Activated T-helper 1 cell treated with anti-CD3 and anti-CD28 coated beads, Interleukin-12 subunit alpha, Interleukin-12 subunit beta, Interleukin-2, Interleukin-4 antibody, amounts not matched to agents 30 ng/mL and 10 ng/mL and 1 ng/mL, durations not matched to agents 14 hours and 24 hours and 36 hours (primary cell): ENCODE measurements at regions not wholly inside any gene's neighbourhood (a gene's known extent, or its start where the extent isn't known, plus 50 kb on each side); places are given as distances from the start of the nearest gene placed in this dataset.

Source experiments
- DNase-seq: peaks from one replicate; pipeline ENCODE4 v3.0.0; 2021; ENCODE audit warnings: low spot score
- H3K27ac Mint-ChIP-seq: one replicate; pipeline ENCODE4 v1.8.0; 2021; ENCODE audit warnings: mild to moderate bottlenecking, mixed read lengths
- H3K27me3 Mint-ChIP-seq: one replicate; pipeline ENCODE4 v1.8.0; 2022; ENCODE audit warnings: mild to moderate bottlenecking, moderate library complexity, mixed read lengths; ENCODE audit not compliant: insufficient read depth
- H3K36me3 Mint-ChIP-seq: one replicate; pipeline ENCODE4 v1.8.0; 2021; ENCODE audit warnings: low read depth, mixed read lengths
- H3K4me1 Mint-ChIP-seq: one replicate; pipeline ENCODE4 v1.8.0; 2021; ENCODE audit warnings: low read depth, mixed read lengths
- H3K4me3 Mint-ChIP-seq: one replicate; pipeline ENCODE4 v1.8.0; 2021; ENCODE audit warnings: mild to moderate bottlenecking, moderate library complexity, mixed read lengths
- H3K9me3 Mint-ChIP-seq: one replicate; pipeline ENCODE4 v1.8.0; 2021; ENCODE audit warnings: mixed read lengths
- intact Hi-C: fragments of 100-400 bp; cut with micrococcal nuclease; formaldehyde crosslinking; loops from one replicate; pipeline ENCODE4 v1.15.1; 2024

GRCh38 chr6:119609865-119610264, 260.3 kb upstream of the MAN1A1 start:
- no peaks in the 10 kb centered on the region for H3K9me3 Mint-ChIP-seq
- H3K27me3 Mint-ChIP-seq, result peaks cover under 1% of the 10 kb centered on the region
- no peak for DNase-seq
- H3K4me1 Mint-ChIP-seq, result peaks cover 11% of the 10 kb centered on the region
- H3K4me3 Mint-ChIP-seq, result no peak overlapping the region
- peak overlapping the region; percentile 37 for H3K27ac Mint-ChIP-seq
- no peaks in the 10 kb centered on the region for H3K36me3 Mint-ChIP-seq
- intact Hi-C loops, result no loop called here

DNA sequence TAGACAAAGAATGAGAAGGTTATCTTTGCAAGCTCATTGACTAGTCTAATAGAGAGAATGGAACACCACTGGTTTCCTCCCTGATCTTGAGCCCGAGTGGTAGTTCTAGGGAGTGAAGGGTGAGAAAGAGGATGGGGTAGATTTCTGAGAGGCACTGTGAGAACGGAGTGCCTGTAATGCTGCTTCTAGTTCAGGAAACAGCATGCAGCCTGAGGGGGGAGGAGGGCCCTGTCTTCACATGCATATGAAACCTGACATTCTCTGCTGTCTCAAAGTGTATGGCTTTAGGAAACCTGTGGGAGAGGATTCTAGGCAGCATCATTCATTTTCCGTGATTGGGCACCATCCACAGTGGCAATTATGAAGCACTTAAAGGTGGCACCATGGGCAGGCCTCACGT, 259.4 kb upstream of the MAN1A1 start:
- Mint-ChIP-seq H3K27ac (no peak overlapping the region), H3K36me3 (no peaks in the 10 kb centered on the region), H3K4me3 (no peak overlapping the region), H3K27me3 (no peaks in the 10 kb centered on the region), H3K9me3 (no peaks in the 10 kb centered on the region), H3K4me1 (peaks cover 11% of the 10 kb centered on the region)
- intact Hi-C loops, result no loop called here
- no peak for DNase-seq

DNA sequence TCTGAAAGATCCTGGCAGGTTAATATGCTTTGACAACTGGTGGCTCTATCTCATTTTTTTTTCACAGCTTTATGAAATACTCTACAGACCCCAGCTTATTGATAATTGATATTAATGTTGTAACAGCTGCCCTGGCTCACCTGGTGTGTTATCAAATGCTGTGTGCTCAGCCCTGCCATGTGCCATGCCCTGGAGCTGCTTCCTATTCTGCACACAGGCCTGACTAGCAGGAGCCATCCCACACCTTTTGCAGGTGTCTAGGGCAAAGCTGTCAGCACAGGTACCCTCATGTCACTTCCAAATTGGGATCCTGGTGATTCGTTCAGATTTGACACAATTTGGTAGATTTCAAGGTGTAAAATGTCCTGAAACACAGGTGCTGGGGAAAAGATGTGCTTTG, 254.6 kb upstream of the MAN1A1 start:
- no peak for DNase-seq
- intact Hi-C loops, result no loop called here
- Mint-ChIP-seq H3K27ac (no peak overlapping the region), H3K36me3 (no peaks in the 10 kb centered on the region), H3K9me3 (no peaks in the 10 kb centered on the region), H3K27me3 (no peaks in the 10 kb centered on the region), H3K4me3 (no peak overlapping the region), H3K4me1 (no peaks in the 10 kb centered on the region)

DNA sequence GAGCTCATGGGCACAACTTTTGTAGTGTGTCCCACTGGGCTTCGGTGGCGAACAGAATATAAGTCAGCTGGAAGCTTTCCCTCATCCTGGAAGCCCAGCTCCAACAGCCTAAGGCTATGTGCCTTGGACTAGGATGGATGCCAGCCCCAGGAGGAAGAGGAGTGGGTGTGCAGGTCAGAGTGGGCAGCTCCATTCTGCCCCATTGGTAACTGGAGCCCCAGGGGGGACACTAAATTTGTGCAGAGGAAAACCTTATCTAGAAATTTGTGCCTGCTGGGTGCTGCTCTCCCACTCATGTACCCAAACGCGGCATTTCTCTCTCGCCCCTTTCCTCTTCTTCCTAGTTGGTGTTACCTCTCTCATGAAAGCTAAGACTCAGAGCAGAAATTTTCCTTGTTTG, 253.9 kb upstream of the MAN1A1 start:
- DNase-seq, result no peak
- no peaks in the 10 kb centered on the region for H3K9me3 Mint-ChIP-seq
- H3K27ac Mint-ChIP-seq, result no peak overlapping the region
- no peaks in the 10 kb centered on the region for H3K36me3 Mint-ChIP-seq
- H3K27me3 Mint-ChIP-seq, result peaks cover 3% of the 10 kb centered on the region
- H3K4me3 Mint-ChIP-seq, result no peak overlapping the region
- H3K4me1 Mint-ChIP-seq, result no peaks in the 10 kb centered on the region
- intact Hi-C loops, result no loop called here

DNA sequence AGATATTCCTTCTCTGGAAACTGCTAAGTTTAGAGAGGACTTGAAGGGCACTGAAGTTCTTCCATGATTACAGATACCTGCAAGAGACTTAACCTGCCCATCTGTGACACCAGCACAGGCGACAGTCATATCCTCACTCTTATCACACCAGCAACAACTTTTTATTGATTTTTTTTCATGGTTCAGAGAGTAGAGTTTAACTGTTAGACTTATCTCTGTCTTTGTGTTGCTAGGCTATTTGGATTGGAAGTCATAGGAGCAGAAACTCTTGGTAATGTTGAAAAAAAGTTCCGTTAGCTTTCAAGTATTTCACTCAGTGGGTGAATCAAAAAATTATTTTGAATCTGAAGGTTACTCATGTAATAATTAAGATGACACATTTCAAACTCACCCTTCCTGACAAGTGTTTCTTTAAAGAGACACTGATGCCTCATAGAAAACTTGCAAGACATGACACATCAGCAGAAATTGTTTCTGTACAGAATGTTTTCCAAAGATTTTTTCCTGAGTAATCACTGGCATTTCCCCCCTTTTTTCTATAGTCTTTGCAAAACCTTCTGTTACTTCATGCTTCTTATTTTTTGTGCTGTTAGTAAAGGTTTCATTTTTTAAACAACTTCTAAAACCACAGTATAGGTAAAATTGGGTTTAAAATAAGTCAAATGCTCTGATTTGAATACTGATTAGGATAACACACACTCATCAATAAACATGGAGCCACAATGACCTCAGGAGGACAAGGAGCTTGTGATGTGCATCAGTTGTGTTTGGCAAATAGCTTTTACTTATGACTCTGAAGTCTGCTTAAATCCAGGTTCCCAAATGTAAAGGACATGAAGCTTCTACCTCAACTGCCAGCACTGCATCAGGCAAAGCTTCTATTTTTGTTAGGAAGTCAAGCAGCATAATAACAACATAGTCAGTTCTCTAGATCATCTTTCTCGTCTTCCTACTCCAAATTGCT, 252.9 kb upstream of the MAN1A1 start:
- Mint-ChIP-seq H3K36me3 (no peaks in the 10 kb centered on the region), H3K4me1 (no peaks in the 10 kb centered on the region), H3K4me3 (no peak overlapping the region), H3K27me3 (peaks cover 3% of the 10 kb centered on the region), H3K9me3 (no peaks in the 10 kb centered on the region), H3K27ac (no peak overlapping the region)
- no peak for DNase-seq
- intact Hi-C loops, result no loop called here

DNA sequence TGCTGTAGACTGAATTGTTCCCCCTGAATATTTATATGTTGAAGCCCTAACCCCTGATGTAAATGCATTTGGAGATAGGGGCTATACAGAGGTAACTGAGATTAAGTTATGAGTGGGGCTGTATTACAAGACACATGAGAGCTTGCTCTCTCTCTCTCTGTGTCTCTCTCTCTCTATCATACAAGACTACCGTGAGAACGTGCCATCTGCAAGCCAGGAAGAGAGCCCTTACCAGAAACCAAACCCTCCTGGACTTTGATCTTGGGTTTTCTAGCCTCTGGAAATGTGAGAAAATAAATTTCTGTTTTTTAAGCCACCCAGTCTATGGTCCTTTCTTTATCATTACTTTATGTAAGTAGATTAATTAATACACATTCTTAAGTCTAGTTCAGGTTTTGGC, 249.3 kb upstream of the MAN1A1 start:
- H3K4me1 Mint-ChIP-seq, result no peaks in the 10 kb centered on the region
- no peak overlapping the region for H3K4me3 Mint-ChIP-seq
- no peaks in the 10 kb centered on the region for H3K9me3 Mint-ChIP-seq
- H3K36me3 Mint-ChIP-seq, result peaks cover 2% of the 10 kb centered on the region
- intact Hi-C loops, result no loop called here
- H3K27me3 Mint-ChIP-seq, result peaks cover 5% of the 10 kb centered on the region
- H3K27ac Mint-ChIP-seq, result no peak overlapping the region
- no peak for DNase-seq

DNA sequence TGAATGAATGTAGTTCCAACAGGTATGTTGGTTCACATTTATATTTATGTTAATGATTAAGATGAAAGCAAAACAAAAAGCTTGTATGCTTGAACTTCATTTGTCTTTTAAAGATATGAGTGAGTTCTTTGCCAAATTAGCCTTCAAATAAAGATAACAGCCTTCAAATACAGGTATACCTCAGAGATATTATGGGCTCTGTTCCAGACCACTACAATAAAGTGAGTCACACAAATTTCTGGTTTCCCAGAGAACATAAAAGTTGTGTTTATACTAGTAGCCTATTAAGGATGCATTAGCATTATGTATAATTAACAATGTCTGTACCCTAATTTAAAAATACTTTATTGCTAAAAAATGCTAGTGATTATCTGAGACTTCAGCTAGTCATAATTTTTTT, 245.3 kb upstream of the MAN1A1 start:
- peaks cover 2% of the 10 kb centered on the region for H3K36me3 Mint-ChIP-seq
- peaks cover 12% of the 10 kb centered on the region for H3K27me3 Mint-ChIP-seq
- no peak overlapping the region for H3K27ac Mint-ChIP-seq
- no peaks in the 10 kb centered on the region for H3K9me3 Mint-ChIP-seq
- intact Hi-C loops, result no loop called here
- no peak for DNase-seq
- no peaks in the 10 kb centered on the region for H3K4me1 Mint-ChIP-seq
- H3K4me3 Mint-ChIP-seq, result no peak overlapping the region

- intact Hi-C loops, result no loop called here
- Mint-ChIP-seq H3K36me3 (no peaks in the 10 kb centered on the region), H3K27ac (no peak overlapping the region), H3K9me3 (no peaks in the 10 kb centered on the region), H3K4me1 (no peaks in the 10 kb centered on the region), H3K4me3 (no peak overlapping the region), H3K27me3 (peaks cover 14% of the 10 kb centered on the region)
- no peak for DNase-seq
These were observed 241.7 kb upstream of the MAN1A1 start for GRCh38 chr6:119591235-119591634.

- intact Hi-C loops, result no loop called here
- no peaks in the 10 kb centered on the region for H3K36me3 Mint-ChIP-seq
- H3K9me3 Mint-ChIP-seq, result no peaks in the 10 kb centered on the region
- H3K27ac Mint-ChIP-seq, result no peak overlapping the region
- peaks cover 14% of the 10 kb centered on the region for H3K27me3 Mint-ChIP-seq
- DNase-seq, result no peak
- H3K4me1 Mint-ChIP-seq, result no peaks in the 10 kb centered on the region
- no peak overlapping the region for H3K4me3 Mint-ChIP-seq
These were observed 240.5 kb upstream of the MAN1A1 start for GRCh38 chr6:119590066-119590465.

DNA sequence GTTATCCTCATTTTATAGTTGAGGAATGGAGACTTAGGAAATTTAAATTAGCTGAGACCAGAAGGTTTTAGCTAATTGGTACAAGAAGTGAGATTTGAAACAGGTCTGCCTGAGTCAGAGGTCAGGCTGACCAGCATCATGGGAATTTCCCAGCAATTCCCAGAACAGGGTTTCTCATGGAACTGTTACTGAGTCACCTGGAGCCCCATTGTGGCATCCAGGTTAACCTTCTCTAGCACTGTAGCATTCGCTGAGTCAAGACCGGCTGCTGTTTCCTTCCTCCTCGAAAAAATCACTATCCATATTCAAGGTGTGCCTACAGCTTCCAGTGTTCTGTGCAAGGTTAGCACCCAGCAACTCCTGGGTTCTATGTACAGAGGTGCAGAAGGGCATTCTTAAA, 238.0 kb upstream of the MAN1A1 start:
- no peak overlapping the region for H3K4me3 Mint-ChIP-seq
- no peaks in the 10 kb centered on the region for H3K9me3 Mint-ChIP-seq
- intact Hi-C loops, result no loop called here
- no peaks in the 10 kb centered on the region for H3K4me1 Mint-ChIP-seq
- DNase-seq, result no peak
- peaks cover 15% of the 10 kb centered on the region for H3K27me3 Mint-ChIP-seq
- no peak overlapping the region for H3K27ac Mint-ChIP-seq
- H3K36me3 Mint-ChIP-seq, result no peaks in the 10 kb centered on the region

DNA sequence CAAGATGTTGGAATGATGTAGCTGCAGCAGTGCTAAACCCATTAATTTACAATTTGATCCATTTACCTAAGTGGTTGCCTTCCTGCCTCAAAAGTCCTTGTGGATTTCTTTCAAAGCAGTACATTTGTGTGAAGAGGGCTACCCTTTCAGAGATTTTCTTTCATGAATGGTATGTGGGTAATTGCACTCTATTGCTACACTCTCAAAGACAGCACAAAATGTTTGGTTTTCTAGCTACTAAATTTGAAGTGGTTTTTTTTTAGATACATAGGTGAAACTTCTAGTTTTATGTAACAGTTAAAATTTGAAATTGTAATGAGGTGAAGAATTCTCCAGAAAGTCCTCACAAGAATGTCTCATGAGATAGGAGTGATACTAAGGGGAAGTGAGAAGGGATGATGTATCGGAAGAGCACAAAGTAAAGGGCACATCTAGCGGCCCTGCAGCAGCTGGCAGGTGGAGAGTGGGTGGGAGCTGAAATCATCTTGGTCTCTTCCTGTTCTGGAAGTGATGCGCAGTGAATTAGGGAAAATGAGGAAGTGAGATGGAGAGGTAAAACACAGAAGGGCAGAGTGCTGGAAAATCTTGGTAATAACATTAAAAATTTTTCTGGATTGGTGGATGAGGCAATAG, 236.8 kb upstream of the MAN1A1 start:
- DNase-seq, result no peak
- peaks cover 11% of the 10 kb centered on the region for H3K27me3 Mint-ChIP-seq
- no peaks in the 10 kb centered on the region for H3K36me3 Mint-ChIP-seq

GRCh38 chr6:119584088-119584487, 234.5 kb upstream of the MAN1A1 start:
- intact Hi-C loops, result no loop called here
- H3K27me3 Mint-ChIP-seq, result peaks cover 8% of the 10 kb centered on the region
- H3K4me1 Mint-ChIP-seq, result no peaks in the 10 kb centered on the region
- no peaks in the 10 kb centered on the region for H3K9me3 Mint-ChIP-seq
- H3K4me3 Mint-ChIP-seq, result no peak overlapping the region
- no peaks in the 10 kb centered on the region for H3K36me3 Mint-ChIP-seq
- no peak overlapping the region for H3K27ac Mint-ChIP-seq
- DNase-seq, result no peak

More for the DNA sequence above, 236.8 kb upstream of the MAN1A1 start:
- H3K27ac Mint-ChIP-seq, result no peak overlapping the region
- no peak overlapping the region for H3K4me3 Mint-ChIP-seq
- intact Hi-C loops, result no loop called here
- H3K9me3 Mint-ChIP-seq, result no peaks in the 10 kb centered on the region
- H3K4me1 Mint-ChIP-seq, result no peaks in the 10 kb centered on the region

- no peak overlapping the region for H3K4me3 Mint-ChIP-seq
- intact Hi-C loops, result no loop called here
- H3K9me3 Mint-ChIP-seq, result peaks cover 6% of the 10 kb centered on the region
- no peaks in the 10 kb centered on the region for H3K4me1 Mint-ChIP-seq
- no peak for DNase-seq
- peaks cover 9% of the 10 kb centered on the region for H3K27me3 Mint-ChIP-seq
- no peak overlapping the region for H3K27ac Mint-ChIP-seq
- no peaks in the 10 kb centered on the region for H3K36me3 Mint-ChIP-seq
These were observed 231.7 kb upstream of the MAN1A1 start for GRCh38 chr6:119581220-119581619.
